ENCODE measurements at regions not wholly inside any gene's neighbourhood (a gene's known extent, or its start where the extent isn't known, plus 50 kb on each side); places are given as distances from the start of the nearest gene placed in this dataset.

DNA sequence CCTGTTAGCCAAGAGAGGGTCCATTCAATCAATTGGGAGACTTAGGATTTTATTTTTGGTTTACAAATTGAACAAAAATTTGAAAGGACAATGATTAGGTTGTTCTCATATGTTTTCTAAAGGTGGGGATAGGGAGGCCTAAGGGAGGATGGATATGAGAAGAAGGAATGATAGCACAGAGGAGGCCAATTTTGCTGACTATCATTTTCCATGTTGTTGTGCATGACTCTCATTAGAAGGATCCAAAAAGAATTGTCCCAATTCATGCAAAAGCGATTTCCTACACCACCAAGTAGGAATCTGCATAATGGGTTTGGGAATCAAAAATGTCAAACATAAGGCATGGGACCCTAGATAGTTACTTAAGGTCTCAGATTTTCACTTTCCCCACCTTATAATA is 524.8 kb downstream of the KIF2B start:
- TF ChIP-seq, protein P1, sequence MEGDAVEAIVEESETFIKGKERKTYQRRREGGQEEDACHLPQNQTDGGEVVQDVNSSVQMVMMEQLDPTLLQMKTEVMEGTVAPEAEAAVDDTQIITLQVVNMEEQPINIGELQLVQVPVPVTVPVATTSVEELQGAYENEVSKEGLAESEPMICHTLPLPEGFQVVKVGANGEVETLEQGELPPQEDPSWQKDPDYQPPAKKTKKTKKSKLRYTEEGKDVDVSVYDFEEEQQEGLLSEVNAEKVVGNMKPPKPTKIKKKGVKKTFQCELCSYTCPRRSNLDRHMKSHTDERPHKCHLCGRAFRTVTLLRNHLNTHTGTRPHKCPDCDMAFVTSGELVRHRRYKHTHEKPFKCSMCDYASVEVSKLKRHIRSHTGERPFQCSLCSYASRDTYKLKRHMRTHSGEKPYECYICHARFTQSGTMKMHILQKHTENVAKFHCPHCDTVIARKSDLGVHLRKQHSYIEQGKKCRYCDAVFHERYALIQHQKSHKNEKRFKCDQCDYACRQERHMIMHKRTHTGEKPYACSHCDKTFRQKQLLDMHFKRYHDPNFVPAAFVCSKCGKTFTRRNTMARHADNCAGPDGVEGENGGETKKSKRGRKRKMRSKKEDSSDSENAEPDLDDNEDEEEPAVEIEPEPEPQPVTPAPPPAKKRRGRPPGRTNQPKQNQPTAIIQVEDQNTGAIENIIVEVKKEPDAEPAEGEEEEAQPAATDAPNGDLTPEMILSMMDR (IDR thresholded peaks at IDR 0.05), result no peak
- no peak for TF ChIP-seq POLR2A (IDR thresholded peaks at IDR 0.05)

All from lower leg skin (tissue), 3 donors.